ENCODE measurements at regions not wholly inside any gene's neighbourhood (a gene's known extent, or its start where the extent isn't known, plus 50 kb on each side); places are given as distances from the start of the nearest gene placed in this dataset.

DNA sequence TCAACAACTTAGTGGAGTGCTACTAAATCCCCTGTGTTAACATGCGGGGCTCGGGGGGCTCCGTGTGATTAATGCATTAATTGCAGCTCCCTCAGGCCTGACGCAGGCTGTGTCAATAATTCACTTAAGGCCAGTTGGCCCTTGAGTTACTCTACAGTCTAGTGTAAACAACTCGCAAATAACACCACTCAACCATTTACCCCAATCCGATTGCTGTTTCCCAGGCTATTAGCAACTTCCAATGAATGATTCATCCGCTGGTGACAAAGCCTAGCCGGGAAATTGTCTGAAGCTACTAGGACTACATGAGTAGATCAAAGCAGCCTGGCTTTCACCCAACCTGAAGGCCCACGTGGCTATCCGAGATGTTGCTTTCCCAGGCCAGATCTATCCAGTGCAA lies 121.3 kb upstream of the SOX14 start:
- TF ChIP-seq, protein P1, sequence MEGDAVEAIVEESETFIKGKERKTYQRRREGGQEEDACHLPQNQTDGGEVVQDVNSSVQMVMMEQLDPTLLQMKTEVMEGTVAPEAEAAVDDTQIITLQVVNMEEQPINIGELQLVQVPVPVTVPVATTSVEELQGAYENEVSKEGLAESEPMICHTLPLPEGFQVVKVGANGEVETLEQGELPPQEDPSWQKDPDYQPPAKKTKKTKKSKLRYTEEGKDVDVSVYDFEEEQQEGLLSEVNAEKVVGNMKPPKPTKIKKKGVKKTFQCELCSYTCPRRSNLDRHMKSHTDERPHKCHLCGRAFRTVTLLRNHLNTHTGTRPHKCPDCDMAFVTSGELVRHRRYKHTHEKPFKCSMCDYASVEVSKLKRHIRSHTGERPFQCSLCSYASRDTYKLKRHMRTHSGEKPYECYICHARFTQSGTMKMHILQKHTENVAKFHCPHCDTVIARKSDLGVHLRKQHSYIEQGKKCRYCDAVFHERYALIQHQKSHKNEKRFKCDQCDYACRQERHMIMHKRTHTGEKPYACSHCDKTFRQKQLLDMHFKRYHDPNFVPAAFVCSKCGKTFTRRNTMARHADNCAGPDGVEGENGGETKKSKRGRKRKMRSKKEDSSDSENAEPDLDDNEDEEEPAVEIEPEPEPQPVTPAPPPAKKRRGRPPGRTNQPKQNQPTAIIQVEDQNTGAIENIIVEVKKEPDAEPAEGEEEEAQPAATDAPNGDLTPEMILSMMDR (conservative IDR thresholded peaks at IDR 0.05; ENCODE audit: low read depth, low read length) = no peak
- TF ChIP-seq MAFK (IDR thresholded peaks at IDR 0.05; ENCODE audit: low read depth, low read length) (no peak), CEBPB (IDR thresholded peaks at IDR 0.05; ENCODE audit: low read depth, low read length) (no peak), POLR2A (IDR thresholded peaks at IDR 0.05; ENCODE audit: low read depth, low read length) (no peak), RFX5 (IDR thresholded peaks at IDR 0.05; ENCODE audit: low read depth, low read length) (no peak), RAD21 (IDR thresholded peaks at IDR 0.05; ENCODE audit: low read length) (no peak), MXI1 (IDR thresholded peaks at IDR 0.05; ENCODE audit: borderline replicate concordance, low read depth, low read length) (no peak)
- TF ChIP-seq, protein P2, sequence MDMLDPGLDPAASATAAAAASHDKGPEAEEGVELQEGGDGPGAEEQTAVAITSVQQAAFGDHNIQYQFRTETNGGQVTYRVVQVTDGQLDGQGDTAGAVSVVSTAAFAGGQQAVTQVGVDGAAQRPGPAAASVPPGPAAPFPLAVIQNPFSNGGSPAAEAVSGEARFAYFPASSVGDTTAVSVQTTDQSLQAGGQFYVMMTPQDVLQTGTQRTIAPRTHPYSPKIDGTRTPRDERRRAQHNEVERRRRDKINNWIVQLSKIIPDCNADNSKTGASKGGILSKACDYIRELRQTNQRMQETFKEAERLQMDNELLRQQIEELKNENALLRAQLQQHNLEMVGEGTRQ (IDR thresholded peaks at IDR 0.05; ENCODE audit: low read depth, low read length) = no peak
